ENCODE measurements at regions not wholly inside any gene's neighbourhood (a gene's known extent, or its start where the extent isn't known, plus 50 kb on each side); places are given as distances from the start of the nearest gene placed in this dataset.

DNA sequence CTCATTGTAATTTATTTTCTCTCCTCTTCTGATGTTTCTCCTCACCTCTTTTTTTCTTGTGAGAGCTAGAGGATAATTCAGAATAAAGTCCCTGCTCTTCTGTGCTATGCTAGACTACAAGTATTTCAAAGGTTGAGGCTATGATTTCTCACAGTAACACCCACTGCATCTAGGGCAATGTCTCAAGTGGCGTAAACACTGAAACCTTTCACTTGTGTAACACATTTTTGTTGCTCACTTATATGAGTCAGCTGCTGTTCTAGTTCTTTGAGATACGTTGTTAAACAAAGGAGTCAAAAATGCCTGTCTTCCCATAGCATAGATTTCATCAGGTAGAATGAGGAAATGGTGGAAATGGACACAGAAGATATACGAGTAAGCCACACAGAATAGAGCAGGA lies 305.1 kb upstream of the PITRM1 start:
- no peak for TF ChIP-seq EZH2phosphoT487 (IDR thresholded peaks at IDR 0.05)
- TF ChIP-seq, protein P1, sequence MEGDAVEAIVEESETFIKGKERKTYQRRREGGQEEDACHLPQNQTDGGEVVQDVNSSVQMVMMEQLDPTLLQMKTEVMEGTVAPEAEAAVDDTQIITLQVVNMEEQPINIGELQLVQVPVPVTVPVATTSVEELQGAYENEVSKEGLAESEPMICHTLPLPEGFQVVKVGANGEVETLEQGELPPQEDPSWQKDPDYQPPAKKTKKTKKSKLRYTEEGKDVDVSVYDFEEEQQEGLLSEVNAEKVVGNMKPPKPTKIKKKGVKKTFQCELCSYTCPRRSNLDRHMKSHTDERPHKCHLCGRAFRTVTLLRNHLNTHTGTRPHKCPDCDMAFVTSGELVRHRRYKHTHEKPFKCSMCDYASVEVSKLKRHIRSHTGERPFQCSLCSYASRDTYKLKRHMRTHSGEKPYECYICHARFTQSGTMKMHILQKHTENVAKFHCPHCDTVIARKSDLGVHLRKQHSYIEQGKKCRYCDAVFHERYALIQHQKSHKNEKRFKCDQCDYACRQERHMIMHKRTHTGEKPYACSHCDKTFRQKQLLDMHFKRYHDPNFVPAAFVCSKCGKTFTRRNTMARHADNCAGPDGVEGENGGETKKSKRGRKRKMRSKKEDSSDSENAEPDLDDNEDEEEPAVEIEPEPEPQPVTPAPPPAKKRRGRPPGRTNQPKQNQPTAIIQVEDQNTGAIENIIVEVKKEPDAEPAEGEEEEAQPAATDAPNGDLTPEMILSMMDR (IDR thresholded peaks at IDR 0.05): no peak
- no peak for TF ChIP-seq EZH2 (IDR thresholded peaks at IDR 0.05)

Data from neural progenitor cell (in vitro differentiated cells).